Spleen (tissue), 11 donors: ENCODE measurements at regions not wholly inside any gene's neighbourhood (a gene's known extent, or its start where the extent isn't known, plus 50 kb on each side); places are given as distances from the start of the nearest gene placed in this dataset.

Source experiments
- DNase-seq: peaks from one replicate; pipeline ENCODE4 v3.0.0-alpha.2; 2020
- H3K27ac ChIP-seq, 8 donors: fragments of 200-600 bp; sonication (generic) in 7 of 8; 1 replicate in 4 of 8; 2 replicates in 4 of 8; pipeline versions ENCODE4 v1.5.0 to v1.8.0; 2016 to 2021; ENCODE audit warnings: inconsistent platforms in 4 of 8, mild to moderate bottlenecking in 4 of 8, moderate library complexity in 1 of 8
- H3K27me3 ChIP-seq, 7 donors: fragments of 200-600 bp; sonication (generic) in 6 of 7; replicated peaks in 1 of 7; 1 replicate in 4 of 7; 2 replicates in 3 of 7; pipeline versions ENCODE4 v1.5.0 to v1.8.0; 2016 to 2021; ENCODE audit warnings: inconsistent platforms in 3 of 7, mild to moderate bottlenecking in 1 of 7
- H3K36me3 ChIP-seq, 6 donors: fragments of 200-600 bp; sonication (generic) in 5 of 6; 1 replicate in 4 of 6; 2 replicates in 2 of 6; pipeline versions ENCODE4 v1.5.0 to v1.8.0; 2016 to 2021; ENCODE audit warnings: inconsistent platforms in 2 of 6
- H3K4me1 ChIP-seq, 6 donors: fragments of 200-600 bp; sonication (generic) in 5 of 6; 1 replicate in 3 of 6; 2 replicates in 3 of 6; pipeline versions ENCODE4 v1.5.0 to v1.8.0; 2016 to 2021; ENCODE audit warnings: inconsistent platforms in 3 of 6
- H3K4me3 ChIP-seq, 8 donors: fragments of 200-600 bp; sonication (generic) in 7 of 8; 1 replicate in 4 of 8; 2 replicates in 4 of 8; pipeline versions ENCODE4 v1.5.0 to v1.8.0; 2016 to 2021; ENCODE audit warnings: inconsistent platforms in 4 of 8, mild to moderate bottlenecking in 4 of 8, moderate library complexity in 2 of 8
- H3K9me3 ChIP-seq, 8 donors: fragments of 200-600 bp; sonication (generic) in 7 of 8; 1 replicate in 4 of 8; 2 replicates in 4 of 8; pipeline versions ENCODE4 v1.5.0 to v1.8.0; 2016 to 2021; ENCODE audit warnings: inconsistent platforms in 4 of 8
- CTCF ChIP-seq, 11 experiments: fragments of 200-600 bp in 7 of 11; fragments of 450-650 bp in 4 of 11; sonication (generic) in 4 of 11; IDR thresholded peaks in 8 of 11; conservative IDR thresholded peaks in 3 of 11; 1 replicate in 7 of 11; 2 replicates in 4 of 11; pipeline versions ENCODE4 v1.4.0 to v1.8.0; 2016 to 2021; ENCODE audit warnings: antibody characterized with exemption in 11 of 11, inconsistent platforms in 4 of 11, mild to moderate bottlenecking in 1 of 11
- POLR2A ChIP-seq, 3 donors: fragments of 450-650 bp; IDR thresholded peaks; one replicate each; pipeline ENCODE4 v1.5.1; 2017; ENCODE audit warnings: antibody characterized with exemption in 3 of 3, mild to moderate bottlenecking in 1 of 3
- POLR2AphosphoS5 ChIP-seq, 3 donors: sonication (generic); formaldehyde crosslinking; IDR thresholded peaks; one replicate each; pipeline ENCODE4 v1.5.1; 2017; ENCODE audit warnings: antibody characterized with exemption in 3 of 3
- WGBS, 5 donors: extraction: QIAGEN DNeasy Blood & Tissue Kit in 3 of 5; methylation state at CpG; one replicate each; pipeline versions ENCODE4 v1.1.5 to v1.1.7; 2013 to 2018; 5-methylcytosine and 5-hydroxymethylcytosine counted together
- intact Hi-C: fragments of 100-400 bp; cut with DNase I; formaldehyde crosslinking; loops from one replicate; pipeline ENCODE4 v1.15.0; 2023; ENCODE audit warnings: low total_unique reads
- donor health status: healthy with polysubstance abuse.
- donor health status: DM: no; HTN: no; CAD: no; lungs with moderate emphysema.
- donor health status: DM: no; HTN: no; CAD: no.
- donor health status: Bipolar disorder and iron deficiency.
- donor health status: healthy.
- donor health status: DM: no; HTN: no; CAD: no.
- donor health status: DM: yes; HTN: yes; CAD: no.

DNA sequence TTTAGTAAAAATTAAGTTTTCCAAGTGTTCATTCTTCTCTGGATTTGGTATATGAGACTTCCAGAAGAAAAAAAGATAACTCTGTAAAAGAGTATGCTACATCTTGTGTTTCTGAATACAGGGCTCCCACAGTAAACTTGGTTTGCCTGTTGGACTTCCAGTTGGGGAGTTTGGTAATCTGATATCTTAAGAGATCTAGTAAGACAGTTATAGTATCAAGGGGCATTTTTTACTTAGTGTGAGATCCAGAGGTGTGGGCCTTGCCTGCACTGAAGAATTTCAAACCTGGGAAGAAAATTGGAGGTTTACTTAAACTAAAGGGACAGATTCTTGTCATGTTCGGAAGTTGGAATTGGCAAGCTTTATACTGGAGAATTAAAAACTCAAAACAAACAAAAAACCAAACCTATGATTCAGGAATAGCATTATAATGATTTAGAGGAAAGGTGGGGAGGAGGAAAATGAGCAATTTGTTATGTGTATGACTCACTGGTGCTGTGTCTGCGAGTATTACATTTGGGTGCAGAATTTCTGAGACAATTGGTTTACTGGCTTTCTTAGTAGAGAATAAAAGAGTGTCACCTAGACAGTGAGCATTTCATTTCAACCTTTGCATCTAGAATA lies 58.9 kb upstream of the ULK4 start:
- TF ChIP-seq POLR2AphosphoS5 (IDR thresholded peaks at IDR 0.05) (no peak), CTCF (IDR thresholded peaks at IDR 0.05 in 8 of 11, conservative IDR thresholded peaks at IDR 0.05 in 3 of 11) (no peak), POLR2A (IDR thresholded peaks at IDR 0.05) (no peak)
- Histone ChIP-seq H3K4me1 (peaks cover 50 to 100% (median 87%) of the 10 kb centered on the region in 6 donors), H3K27ac (peak overlapping the region in 2 of 8 donors; percentile 7 to 39), H3K27me3 (no peaks in the 10 kb centered on the region), H3K4me3 (no peak overlapping the region), H3K9me3 (no peaks in the 10 kb centered on the region), H3K36me3 (no peaks in the 10 kb centered on the region)
- intact Hi-C loops = loop anchor here (5.0 kb wide), 1 partner anchor 47 kb away; no protein-coding TSS in a partner anchor
- DNase-seq = no peak
- WGBS, 5 donors = 57 to 80% (median 69%) methylated on average over 2 of the region's 2 CpGs

DNA sequence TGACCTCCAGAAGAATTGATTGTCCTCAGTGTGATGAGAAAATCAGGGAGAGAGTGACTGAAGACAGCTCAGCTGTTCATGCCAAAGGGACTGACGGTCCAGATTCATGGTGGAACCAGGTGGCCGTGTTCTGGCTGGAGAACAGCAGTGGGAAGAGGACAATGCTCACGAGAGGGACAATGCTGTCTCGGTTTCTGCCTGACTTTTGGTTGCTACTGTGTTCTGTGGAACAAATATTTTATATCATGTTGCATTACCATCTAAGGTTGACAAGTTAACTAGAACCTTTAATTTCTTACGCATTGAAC lies 58.0 kb upstream of the ULK4 start:
- Histone ChIP-seq H3K9me3 (no peaks in the 10 kb centered on the region), H3K4me1 (peaks cover 53 to 100% (median 87%) of the 10 kb centered on the region in 6 donors), H3K36me3 (no peaks in the 10 kb centered on the region), H3K27me3 (no peaks in the 10 kb centered on the region), H3K27ac (peak overlapping the region in 3 of 8 donors; percentile 32 to 40 (median 39)), H3K4me3 (no peak overlapping the region)
- DNase-seq = no peak
- intact Hi-C loops = loop anchor here (5.0 to 10.0 kb wide), 2 partner anchors 47 to 55 kb away; partner anchors contain the start of gene ULK4
- no peak for TF ChIP-seq CTCF (IDR thresholded peaks at IDR 0.05 in 8 of 11, conservative IDR thresholded peaks at IDR 0.05 in 3 of 11)
- no peak for TF ChIP-seq POLR2A (IDR thresholded peaks at IDR 0.05)
- WGBS, 5 donors = 89 to 97% (median 96%) methylated on average over 5 of the region's 5 CpGs

GRCh38 chr3:42019144-42019952 lies 57.4 kb upstream of the ULK4 start:
- intact Hi-C loops = loop anchor here (10.0 kb wide), 1 partner anchor 55 kb away; the partner anchor contains the start of gene ULK4
- Histone ChIP-seq H3K9me3 (no peaks in the 10 kb centered on the region), H3K27ac (peak overlapping the region in 5 of 8 donors; percentile 19 to 65 (median 39)), H3K4me3 (no peak overlapping the region), H3K36me3 (no peaks in the 10 kb centered on the region), H3K27me3 (no peaks in the 10 kb centered on the region), H3K4me1 (peaks cover 50 to 100% (median 86%) of the 10 kb centered on the region in 6 donors)
- WGBS, 5 donors = 49 to 62% (median 60%) methylated on average over 6 of the region's 6 CpGs
- TF ChIP-seq CTCF (IDR thresholded peaks at IDR 0.05 in 8 of 11, conservative IDR thresholded peaks at IDR 0.05 in 3 of 11) = no peak
- TF ChIP-seq POLR2A (IDR thresholded peaks at IDR 0.05) = no peak
- TF ChIP-seq POLR2AphosphoS5 (IDR thresholded peaks at IDR 0.05) = no peak
- no peak for DNase-seq
